Renal cortex interstitium (tissue), 11 donors: ENCODE measurements at regions not wholly inside any gene's neighbourhood (a gene's known extent, or its start where the extent isn't known, plus 50 kb on each side); places are given as distances from the start of the nearest gene placed in this dataset.

Source experiments
- DNase-seq, 11 donors: peaks; one replicate each; pipeline ENCODE4 v3.0.0-alpha.2; 2013; ENCODE audit warnings: low read depth in 9 of 11, low spot score in 4 of 11; ENCODE audit errors: extremely low read depth in 1 of 11

DNA sequence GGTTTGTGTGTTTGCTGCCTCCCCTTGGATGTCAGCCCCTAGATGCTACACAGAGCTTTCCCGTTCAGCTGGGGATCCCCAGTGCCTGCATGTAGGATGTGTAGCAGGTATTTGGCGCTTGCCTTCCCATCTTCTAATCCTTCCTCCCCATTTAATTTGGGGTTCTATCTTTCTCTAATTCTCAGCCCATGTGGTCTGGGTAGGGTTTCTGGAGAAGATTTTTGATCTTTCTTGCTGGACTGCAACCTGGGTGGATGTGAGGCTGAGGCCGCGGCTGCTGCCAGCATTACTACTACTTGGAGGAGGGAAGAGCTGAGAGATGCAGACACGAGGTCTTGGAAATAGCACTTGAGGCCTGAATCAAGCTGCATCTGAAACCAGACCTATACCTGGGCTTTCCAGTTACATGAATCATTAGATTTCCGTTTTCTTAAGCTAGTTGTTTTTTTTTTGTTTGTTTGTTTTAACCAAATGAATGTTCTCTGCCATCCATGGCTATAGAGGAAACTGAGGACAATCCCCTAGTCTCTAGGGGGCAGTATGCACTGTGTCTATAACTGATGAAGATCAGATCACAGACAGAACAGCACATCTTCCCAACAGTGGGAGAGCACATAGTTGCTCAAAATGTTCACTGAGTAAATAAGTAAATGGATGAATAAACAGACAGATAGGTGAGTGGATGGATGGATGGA, 178.6 kb downstream of the FGF18 start:
- DNase-seq, result no peak

DNA sequence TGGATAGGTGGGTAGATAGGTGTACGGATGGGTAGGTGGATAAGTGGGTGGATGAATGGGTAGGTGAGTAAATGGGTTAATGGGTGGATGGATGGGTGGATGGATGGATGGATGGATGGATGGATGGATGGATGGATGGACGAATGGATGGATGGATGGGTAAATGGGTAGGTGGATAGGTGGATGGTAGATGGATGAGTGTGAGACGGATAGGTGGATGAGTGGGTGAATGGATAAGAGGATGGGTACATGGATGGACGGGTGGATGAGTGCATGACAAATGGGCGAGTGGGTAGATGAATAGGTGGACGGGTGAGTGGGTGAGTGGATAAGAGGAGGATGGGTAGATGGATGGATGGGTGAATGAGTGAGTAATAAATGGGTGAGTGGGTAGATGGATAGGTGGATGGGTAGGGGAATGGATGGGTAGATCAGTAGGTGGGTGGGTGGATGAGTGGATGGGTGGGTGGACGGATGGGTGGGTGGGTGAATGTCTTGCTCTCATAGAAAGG, 179.2 kb downstream of the FGF18 start:
- DNase-seq, result no peak

DNA sequence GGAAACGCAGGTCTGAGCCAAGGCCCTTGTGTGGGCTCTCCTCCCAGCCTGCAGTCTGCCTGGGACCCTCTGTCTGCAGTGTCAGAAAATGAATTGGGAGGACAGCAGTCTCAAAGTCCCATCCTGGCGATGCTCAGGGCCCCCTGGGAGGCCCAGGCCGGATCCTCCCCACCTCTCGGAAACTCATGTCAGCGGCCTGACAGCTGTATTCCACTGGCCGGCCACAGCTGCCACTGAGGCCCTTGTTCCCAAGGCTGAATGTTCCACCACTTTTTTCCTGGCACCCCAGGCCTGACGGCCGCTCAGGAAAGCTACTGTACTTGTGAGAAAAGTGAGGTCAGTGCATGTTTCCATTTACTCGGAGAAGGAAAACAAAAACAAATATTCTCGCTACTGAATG, 180.0 kb downstream of the FGF18 start:
- no peak for DNase-seq

DNA sequence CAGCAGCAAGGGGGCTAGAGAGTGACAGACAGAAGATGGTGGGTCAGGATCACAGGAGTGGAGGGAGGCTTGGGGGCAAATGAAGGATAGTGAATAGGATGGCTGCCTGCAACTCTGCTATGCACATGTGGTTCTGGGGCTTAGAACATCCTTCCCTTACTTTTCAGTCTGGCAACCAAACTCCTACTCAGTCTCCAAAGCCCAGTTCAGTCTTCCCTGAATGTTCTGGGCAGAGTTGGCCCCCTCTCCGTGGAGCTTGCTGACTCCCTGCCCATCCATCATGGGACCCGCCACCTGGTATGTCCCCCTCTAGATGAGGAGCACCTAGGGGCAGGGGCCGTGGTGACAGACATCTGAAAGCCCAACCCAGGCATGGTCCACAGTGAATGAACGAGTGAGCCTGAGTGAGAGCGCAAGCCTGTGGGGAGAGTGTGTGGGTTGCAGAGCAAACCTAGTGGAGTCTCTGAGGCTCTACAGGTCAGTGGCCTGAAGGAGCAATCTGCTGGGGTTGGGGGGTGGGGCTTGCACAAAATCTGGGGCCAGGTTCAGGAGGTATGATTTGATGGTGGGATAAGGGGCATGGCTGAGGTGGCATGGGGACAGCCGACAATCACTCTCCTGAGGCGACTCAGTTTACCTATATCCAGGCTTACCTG, 180.6 kb downstream of the FGF18 start:
- no peak for DNase-seq

DNA sequence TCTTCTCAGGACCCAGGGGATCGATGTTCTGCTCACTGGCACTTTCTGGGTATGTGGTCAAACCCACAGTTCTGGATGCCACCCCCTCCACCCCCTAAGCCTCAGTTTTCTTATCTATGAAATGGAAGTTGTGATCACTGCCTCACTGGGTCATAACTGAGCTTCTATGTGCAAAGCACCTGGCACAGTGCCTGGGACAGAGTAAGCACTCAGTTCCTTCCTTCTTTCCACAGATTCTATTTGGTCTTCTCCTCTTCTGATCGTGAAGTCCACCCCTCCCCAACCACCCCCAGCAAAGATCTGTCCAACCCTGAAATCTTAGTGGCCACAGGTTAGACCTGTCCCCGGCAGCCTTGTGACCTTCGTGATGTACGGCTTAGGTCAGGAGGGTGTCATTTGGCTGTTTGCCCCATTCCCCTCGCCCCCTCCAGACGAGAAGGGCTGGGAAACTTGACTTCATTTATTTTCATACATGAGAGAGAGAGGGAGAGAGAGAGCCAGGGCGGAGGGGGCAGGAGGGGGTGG, 181.4 kb downstream of the FGF18 start:
- no peak for DNase-seq

DNA sequence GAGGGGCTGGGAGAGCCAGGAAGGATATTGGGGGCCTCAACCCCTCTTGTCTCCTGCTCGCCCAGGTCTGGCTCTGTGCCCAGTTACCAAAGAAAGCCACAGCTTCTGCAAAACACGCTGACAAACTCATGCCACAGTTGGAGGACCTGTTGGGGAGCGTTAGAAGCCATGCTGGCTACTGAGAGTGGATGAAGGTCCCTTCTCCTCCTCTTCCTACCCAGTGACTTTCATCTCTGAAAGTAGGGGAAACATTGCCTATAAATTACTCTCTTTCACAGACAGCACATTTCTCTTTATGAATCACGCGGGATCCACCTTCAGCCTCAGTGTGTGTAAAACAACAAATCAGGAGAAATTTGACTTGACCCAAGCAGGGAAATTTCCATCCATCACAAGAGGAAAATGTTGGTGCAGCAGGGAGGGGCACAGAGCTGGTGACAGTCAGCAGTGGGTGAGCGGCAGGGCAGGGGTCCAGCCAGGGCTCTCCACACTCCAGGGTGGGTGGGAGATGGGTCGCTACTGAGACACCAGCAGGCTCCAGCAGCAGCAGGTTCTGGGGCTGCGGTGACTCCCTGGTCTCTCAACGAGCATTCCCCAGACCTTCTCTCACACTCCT, 181.9 kb downstream of the FGF18 start:
- no peak for DNase-seq

DNA sequence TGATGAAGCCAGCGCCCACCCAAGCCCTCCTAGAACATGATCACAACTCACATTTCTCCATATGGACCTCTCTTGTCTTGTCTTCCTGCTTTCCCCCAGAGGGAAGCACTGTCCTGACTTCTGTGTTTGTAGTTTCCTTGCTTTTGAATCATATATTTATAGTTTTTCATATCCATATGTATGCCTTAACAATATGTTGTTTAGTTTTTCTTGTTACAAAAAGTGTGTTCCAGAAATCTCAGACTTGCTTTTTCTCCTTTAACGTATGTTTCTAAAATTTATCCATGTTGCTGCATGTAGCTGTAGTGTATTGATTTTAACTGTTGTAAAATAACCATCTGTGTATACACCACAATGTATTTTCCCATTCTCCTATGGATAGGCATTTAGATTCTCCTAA, 182.0 kb upstream of the SMIM23 start:
- no peak for DNase-seq

DNA sequence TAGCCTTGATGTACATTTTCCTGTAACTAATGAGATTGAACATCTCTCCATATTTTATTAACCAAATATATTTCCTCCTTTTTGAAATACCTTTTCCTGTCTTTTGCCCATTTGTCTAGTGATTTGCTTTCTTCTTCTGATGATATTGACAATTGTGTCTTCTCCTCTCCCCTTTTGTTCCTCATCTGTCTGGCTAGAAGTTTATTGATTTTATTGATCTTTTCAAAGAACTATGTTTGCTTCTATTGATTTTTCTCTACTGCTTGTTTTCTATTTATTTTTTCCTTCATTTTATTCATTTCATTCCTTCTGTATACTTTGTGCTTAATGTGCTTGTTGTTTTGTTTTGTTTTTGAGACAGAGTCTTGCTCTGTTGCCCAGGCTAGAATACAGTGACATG, 181.4 kb upstream of the SMIM23 start:
- no peak for DNase-seq

DNA sequence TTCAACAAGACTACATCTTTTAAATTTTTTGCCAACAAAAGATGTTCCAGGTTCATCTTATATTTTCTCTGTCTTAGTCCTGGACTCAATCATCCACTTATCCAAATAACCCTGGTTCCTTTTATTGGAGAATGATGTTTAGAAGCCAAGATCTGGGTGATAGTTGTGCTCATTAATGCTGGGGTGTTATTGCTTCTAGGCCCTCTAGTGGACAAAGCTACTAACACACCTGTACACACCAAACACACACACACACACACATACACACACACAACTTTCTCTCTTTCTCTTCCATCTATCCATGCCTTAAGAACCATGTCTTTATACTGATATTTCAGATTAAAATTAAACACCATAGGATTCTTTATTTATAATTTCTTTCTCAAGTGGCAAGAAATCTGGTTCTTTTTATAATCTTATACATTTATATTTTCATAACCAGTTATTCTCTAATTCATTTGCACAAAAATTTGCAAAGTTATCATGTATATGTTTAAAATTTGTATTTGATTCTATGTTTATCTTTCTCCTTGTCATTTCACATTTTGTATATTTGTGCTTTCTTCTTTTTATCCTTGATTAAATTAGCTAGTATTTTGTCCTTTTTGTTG, 179.1 kb upstream of the SMIM23 start:
- no peak for DNase-seq

DNA sequence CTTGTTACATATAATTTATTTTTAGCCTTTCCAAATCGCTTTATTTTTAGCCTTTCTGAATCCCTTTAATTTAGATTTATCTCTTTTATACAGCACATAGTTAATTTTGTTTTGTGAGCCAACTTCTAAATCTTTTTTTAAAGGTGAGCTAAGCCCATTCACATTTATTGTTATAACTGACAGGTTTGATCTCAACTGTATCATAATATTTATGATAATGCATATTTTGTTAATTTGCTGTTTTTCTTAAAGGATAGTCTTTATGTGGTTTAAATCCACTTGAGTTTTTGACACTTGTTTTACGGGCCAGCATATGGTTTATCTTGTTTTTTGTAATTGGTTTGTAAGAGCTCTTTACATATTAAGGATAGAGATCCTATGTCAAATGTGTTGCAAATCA, 177.8 kb upstream of the SMIM23 start:
- DNase-seq, result no peak

DNA sequence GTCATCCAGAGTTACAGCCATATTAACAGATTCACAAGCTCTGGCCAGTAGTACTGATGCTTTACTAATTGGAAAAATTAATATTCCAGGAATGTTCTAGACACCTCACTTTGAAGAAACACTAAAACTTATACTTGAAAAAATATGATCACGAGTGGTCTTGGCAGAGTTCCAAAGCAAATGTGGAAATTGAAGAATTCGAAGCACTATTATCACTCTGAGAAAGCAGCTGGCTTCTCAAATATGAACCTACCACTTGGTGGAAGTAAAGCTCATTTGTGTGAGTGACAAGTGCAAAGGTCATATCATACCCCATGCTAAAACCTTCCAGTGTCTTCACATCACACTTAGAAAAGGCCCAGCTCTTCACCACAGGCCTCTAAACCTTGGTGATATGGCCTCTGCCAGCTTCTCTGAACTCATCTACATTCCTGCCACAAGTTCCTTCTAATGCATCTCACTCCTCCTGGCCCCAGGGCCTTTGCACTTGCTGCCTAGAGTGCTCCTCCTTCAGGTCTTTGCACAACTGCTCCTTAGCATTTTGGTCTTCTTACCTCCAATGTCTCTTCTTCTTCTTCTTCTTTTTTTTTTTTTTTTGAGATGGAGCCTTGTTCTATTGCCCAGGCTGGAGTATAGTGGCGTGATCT, 175.7 kb upstream of the SMIM23 start:
- no peak for DNase-seq

DNA sequence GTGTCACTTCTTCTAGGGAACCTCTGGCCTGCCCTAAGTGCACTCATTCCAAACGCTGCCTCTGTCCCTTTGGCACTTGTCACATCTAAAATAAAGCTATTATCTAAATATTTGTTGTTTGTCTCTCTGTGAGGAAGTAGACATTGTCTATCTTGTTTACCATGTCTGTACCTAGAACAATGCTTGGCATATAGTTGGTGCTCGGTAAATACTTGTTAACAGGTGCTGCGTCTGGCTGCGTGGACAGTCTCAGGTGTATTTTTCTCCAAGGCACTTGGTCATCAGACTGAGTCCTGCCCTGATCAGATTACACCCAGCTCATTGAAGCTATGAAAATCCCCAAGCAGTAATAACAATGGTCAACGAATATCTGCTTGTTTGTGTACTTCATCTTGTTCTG, 174.9 kb upstream of the SMIM23 start:
- no peak for DNase-seq

DNA sequence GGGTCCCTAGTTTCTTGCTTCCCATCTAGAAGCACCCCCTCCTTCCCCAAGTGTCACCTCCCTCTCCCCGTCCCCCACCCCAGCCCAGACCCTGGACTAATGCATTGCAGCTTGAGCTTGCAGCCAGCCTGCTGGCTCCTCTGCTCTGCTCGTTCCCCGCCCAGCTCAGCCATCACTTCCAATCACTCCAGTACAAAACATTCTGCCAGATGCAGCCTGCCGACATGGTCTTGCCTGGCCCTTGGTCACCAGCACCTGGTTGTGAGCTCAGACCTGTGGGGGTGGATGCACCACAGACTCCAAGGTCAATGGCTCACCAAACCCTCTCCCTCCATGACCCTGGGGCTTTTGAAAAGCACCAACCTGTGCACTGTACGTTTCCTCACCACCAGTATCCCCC, 172.9 kb upstream of the SMIM23 start:
- DNase-seq, result no peak

DNA sequence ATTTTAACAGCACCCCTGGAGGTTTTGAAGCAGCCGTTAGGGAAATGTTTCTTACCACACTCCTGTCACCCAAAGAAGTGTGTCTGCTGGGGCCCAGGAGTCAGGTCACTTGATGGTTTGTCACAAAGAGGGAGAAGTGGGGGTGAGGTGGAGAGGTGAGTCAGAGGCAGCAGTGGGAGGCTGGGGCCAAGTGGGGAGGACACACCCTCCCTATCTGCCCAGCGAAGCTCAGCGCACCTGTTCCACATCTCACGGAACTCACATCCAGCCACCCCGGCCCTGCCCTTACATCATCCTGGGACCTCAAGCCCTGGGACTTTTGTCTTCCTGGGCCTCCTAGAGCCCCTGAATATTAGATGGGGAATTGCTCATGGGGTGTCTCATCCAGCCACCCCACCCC, 171.1 kb upstream of the SMIM23 start:
- DNase-seq, result no peak

DNA sequence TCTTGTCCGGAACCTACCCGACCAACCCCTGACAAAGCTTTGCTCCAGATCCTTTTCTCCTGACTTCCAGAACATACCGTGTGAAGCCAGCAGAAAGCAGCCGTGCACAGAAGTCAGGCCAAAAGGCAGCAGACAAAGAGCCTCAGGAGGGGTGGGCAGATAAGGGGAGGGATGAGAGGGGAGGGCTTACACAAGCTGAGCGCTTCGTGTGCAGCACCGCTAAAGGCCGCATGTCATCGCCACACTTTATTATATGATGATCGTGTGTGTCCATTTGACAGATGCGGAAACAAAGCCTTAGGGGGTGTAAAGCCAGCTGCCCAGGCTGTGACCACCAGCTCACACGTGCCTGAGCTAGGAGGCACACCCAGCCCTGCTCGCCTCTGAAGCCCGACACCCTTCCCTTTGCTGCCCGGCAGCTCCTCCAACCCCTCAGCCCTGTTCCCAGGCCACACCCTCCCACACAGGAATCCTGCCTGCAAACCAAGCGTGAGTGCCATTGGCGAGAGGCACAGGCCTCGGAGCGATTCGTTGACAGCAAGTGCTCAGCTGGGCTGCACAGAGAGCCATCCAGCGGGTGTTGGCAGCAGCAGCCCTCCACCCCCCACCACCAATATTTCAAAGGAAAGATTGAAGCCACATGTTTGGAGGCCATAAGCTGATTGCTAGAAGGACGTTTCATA, 170.5 kb upstream of the SMIM23 start:
- peak in 3 of 11 donors; percentile 31 to 43 (median 33) for DNase-seq

DNA sequence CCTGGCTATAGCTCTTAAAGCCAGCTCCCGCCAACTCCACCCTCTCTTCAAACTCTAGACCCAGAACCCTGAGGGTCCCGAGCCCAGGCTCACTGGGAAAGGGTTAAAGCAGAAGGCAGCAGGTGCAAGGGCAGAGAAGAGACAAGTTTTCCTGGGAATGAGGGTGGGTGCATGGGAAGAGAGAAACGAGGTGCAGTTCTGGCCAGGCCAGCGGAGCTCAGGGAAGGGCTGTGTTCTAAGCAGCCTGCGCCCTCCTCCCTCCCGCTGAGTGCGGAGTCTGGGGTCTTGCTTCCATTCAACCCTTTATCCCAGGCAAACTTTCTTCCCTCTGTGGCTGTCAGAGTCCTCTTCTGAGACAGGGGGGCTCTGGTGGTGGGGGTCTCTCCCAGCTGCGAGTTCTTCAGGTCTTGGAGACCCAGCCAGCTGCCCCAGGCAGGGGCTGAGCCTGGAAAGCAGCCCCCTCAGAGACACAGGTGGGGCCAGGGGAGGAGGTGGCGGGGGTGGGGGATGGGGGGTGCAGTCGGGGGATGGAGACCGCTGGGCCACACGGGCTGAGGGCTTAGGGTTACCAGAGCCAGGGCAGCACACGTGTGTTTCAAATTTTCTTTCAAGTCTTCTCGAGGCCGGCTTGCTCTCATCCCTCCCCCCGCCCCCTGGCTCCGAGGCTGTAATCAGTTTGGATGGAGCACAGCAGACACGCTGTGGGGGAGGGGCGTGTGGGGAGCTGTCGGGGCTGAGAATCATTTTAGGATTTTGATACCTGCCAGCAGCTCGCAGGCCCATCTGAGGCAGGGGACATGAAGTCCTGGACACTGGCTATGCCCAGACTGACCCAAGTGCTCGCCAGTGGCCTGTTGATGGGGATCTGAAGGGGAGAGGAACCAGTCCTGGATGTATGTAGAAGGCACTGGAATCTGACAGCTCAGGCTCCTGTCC, 169.6 kb upstream of the SMIM23 start:
- no peak for DNase-seq

DNA sequence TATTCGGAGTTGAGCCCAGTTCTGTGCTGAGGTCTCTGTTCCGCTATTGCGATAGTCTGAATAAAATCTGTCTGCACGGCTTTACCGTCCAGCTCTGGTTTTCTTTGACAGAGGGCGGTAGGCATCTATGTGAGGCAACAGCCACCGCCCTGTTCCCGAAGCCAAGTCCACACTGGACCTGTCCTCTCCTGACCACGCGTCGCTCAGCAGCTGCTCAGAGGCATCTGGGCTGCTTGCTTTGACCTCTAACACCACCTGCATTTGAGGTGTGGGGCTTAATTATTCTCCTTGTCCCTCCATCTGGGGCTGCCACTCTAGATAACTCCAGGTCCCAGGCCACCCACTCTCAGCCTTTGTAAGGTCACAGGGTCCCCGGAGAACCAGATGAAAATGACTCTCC, 168.4 kb upstream of the SMIM23 start:
- DNase-seq, result no peak
